Esophagus mucosa (tissue), 1 donor: ENCODE measurements at regions not wholly inside any gene's neighbourhood (a gene's known extent, or its start where the extent isn't known, plus 50 kb on each side); places are given as distances from the start of the nearest gene placed in this dataset.

Experiments used
- ATAC-seq: fragments of 200-7000 bp; cut with Tn5 transposase; one replicate; pipeline ENCODE4 v1.9.1; 2020
- donor health status: DM: yes; HTN: yes; CAD: no.

DNA sequence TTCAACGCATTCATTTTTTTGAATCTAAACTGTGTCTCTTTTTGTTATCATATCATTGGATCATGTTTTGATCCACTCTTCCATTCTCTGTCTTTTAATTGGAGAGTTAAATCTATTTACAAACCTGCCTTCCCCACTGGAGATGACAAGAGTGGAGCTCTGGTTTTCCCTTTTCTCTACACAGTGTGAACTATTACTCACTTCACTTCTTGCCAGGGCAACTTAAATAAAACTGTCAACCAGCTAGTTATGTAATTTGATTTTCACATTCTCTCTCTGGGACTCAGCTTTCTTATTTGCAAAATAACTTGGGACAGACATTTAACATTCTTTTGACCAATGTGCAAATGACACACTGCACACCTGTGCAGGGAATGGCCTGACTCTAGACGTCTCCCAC is 230.8 kb upstream of the CST7 start:
- no peak for ATAC-seq

DNA sequence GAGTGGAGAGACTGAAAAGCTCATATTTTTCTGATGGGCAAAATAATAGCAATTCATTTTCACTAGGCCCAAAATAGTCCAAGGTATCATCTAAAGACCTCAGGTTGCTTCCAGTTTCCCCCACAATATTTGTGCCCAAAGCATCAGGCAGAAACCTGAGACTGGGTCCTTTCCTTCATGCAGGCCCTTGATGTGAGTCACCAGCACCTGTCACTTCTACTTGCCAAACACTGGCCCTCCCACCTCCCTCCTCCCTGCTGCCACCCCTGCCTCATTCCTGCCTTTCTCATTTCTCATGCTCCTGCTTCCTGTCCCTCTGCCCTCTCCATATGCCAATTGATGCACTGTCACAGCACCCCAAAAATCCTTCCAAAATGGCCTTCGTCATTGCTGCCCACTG is 230.4 kb upstream of the CST7 start:
- no peak for ATAC-seq

DNA sequence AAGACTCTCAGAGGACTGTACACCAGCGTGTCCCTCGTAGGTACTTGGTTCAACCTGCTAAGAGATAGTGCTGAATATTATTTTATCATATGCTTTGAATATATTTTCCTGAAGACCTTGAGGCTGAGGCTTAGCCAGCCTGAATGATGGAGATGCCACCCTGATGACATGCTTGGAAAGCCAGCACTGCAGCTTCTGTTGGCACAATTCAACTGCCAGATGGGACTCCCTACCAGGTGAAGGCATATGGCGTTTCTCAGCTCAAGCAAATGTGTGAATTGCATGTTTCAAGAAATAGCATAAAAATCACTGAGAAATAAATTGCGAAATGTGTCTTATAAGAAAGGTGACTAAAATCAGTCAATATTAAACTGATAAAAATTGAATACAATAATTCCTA is 228.1 kb upstream of the CST7 start:
- ATAC-seq, result no peak

DNA sequence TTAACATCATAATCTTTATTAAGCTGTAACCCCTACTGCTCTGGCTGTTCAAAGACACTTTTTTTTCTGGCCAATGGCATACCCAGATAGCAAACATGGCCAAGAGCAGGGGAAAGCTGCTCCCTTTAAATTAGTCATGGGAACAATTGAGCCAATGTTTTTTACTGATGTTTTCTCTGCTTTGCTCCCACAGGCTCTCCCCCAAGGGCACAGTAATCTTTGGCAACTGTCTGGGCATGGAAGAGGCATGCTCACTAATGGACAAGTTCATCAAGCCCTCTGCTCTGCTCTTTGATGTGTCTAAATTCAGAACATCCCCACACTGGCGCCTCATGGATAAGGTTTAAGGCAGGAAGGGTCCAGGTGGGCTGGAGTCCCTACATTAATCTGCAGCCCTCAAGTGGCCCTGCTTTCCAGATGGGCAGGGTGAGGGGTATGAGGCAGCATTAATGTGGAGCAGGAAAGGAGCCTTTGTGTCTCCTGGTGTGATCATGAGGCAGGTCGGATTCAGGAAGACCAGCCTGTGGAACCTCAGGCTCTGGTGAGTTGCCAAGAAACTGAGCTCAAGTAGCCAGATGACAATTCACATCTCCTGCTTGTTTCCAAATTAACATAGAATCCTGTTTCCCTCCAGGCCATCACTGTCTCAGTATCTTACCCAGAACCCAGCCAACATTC is 227.0 kb upstream of the CST7 start:
- ATAC-seq, result no peak

DNA sequence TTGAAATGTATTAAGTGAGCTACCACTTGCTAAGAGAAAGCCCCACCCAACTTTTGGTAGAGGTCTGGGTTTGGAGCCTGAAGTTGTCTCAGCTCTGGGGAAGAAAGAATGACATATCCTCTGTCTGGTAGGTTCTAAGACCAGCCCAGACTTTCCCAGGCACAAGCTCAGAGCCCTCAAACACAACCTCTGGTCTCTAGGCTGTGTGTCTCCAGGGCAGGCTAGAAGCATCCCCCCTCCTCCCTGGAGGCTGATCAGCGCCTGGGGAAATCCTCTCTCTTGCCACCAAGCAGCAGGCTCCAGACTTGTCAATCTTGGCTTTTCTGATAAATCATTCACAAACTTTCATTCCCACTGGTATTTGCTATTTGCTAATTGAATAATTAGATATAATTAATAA is 226.5 kb upstream of the CST7 start:
- ATAC-seq, result no peak

- ATAC-seq, result no peak
Measured at GRCh38 chr20:24723186-24723585, 225.9 kb upstream of the CST7 start.

- ATAC-seq, result no peak
Measured at GRCh38 chr20:24723647-24724352, 225.3 kb upstream of the CST7 start.

DNA sequence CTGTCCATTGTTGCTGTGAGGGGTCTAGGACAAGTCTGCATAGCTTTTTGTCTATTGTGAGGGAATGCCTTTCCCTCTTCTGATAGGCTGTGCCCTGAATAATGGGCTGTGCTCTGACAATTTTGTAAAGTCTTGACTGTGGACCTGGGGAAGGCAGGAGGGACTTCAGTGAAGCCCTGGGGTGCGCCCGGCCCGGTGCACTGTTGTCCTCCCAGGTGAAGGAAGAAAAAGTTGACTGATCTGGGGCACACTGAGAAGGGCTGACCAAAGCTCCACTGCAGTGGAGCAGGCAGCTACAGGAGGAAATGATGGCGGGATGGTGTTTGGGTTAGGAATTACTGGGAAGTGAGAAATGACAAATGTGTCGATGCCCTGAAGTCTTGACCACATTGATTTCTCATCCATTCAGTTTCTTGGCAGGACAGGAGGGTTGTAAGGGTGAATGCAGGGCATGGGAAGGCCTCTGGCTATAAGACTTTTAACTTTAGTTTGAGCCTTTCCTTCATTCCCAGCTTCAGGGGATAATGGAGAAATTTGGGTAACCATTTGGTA is 224.0 kb upstream of the CST7 start:
- no peak for ATAC-seq

GRCh38 chr20:24727795-24728194 is 221.3 kb upstream of the CST7 start:
- ATAC-seq, result no peak

DNA sequence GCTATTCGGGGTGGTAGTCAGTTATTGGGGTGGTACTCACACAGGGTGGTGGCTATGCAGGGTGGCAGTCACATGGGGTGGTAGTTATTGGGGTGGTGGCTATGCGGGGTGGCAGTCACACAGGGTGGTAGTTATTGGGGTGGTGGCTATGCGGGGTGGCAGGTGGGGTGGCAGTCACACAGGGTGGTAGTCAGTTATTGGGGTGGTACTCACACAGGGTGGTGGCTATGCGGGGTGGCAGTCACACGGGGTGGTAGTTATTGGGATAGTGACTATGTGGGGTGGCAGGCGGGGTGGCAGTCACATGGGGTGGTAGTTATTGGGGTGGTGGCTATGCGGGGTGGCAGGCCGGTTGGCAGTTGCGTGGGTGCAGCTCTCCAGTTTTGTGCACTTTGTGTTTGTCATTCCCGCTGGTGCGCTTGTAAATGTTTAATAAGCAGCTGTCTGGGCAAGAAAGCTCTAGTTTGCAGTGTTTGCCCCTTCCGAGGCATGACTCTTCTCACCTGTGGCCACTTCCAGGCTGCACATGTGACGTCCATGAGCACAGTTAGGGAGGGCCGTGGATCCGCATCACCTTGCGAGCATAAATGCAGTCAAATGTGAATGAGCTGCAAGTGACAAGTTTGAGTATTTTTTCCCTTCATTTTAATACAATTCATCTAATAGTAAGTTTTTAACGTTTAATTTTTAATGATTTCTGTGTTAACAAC is 219.0 kb upstream of the CST7 start:
- no peak for ATAC-seq

- ATAC-seq, result no peak
Measured at GRCh38 chr20:24730750-24731149, 218.3 kb upstream of the CST7 start.

GRCh38 chr20:24731312-24731711 is 217.8 kb upstream of the CST7 start:
- no peak for ATAC-seq

GRCh38 chr20:24732076-24732475 is 217.0 kb upstream of the CST7 start:
- ATAC-seq, result no peak

- ATAC-seq, result no peak
Measured at GRCh38 chr20:24732599-24732998, 216.5 kb upstream of the CST7 start.

- no peak for ATAC-seq
Measured at GRCh38 chr20:24733416-24733815, 215.7 kb upstream of the CST7 start.

DNA sequence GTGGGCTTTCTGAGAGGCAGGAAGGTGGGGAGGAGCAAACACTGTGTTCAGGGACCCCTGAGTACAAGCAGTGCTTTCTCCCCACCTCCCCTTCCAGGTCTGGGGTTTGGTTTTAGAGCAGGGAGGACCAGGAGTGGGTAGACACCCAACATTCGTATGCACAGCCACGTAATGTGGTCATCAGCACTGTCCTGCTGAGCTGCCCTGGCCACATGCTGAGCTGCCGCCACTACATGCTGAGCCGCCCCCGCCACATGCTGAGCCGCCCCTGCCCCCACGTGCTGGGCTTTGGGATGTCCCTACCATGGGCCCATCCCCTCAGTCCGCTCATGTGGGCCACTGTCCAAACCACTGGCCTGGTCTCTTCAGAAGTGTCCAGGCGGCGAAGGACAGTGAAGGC is 214.9 kb upstream of the CST7 start:
- no peak for ATAC-seq

DNA sequence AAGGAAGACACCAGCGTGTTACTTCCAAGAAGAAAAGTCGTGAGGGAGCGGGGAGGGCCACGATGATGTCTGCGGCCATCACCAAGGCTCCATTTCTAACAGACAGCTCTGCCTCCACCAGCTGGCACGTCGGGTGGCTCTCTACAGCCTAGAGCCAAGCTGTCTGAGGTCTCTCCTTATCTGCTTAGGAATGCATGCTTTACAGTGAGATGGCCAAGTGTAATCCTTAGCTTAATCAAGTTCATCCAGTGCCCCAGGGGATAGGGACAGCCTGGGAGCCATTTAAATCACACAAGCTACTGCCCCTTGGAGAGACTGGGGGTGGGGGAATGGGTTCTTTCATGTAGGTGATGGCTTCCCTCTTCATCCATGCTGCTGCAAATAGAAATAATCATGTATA is 213.8 kb upstream of the CST7 start:
- no peak for ATAC-seq

GRCh38 chr20:24736131-24736843 is 212.8 kb upstream of the CST7 start:
- no peak for ATAC-seq

- no peak for ATAC-seq
Measured at GRCh38 chr20:24736844-24737211, 212.2 kb upstream of the CST7 start.

GRCh38 chr20:24737212-24737850 is 211.7 kb upstream of the CST7 start:
- ATAC-seq, result no peak

DNA sequence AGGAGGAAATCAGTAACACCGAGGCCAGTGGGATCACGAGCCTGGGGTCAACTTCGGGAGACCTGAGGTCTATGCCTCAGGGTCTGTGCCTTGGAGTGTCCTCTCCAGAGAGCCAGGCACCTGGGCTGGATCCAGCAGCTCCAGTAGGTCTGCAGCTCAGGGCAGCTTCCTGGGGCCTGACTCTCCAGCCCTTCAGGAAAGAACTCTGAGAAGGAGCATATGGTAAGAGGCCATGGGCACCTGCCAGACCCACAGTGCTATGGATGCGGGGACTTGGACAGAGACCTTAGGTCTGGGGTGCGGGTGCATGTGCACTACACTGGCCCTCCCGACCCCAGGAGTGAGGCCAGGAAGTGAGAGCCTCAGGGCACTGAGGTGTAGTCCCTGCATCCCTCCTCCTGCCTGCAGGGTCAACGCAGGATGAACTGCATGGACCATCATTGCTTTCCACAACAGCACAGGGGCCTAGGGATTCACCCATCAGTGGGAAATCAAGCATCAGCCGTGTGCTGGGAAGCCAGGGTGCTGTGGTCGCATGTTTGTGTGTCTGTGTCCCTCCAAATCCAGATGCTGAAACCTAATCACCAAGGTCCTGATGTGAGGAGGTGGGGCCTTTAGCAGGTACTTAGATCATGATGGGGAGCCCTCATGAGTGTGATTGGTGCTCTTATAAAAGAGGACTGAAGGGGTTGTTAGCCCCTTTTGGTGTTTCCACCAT is 210.9 kb upstream of the CST7 start:
- ATAC-seq, result no peak
